OCI-LY7 (cell line): ENCODE measurements at regions not wholly inside any gene's neighbourhood (a gene's known extent, or its start where the extent isn't known, plus 50 kb on each side); places are given as distances from the start of the nearest gene placed in this dataset.

ENCODE experiments used
- BruUV-seq: library from RNA; stranded (reverse); fragments of 400-500 nt; replicated peaks from 2 replicates; lab custom pipeline; 2021; lab: Mats Ljungman, UMichigan
- CTCF ChIA-PET: fragments of 300-600 bp; sonication (Branson Sonifier 250); formaldehyde crosslinking; loops from one replicate; lab custom pipeline; 2022; ENCODE audit warnings: antibody characterized with exemption; ENCODE audit not compliant: unreplicated experiment; lab: Charles Lee
- POLR2A ChIA-PET: fragments of 300-600 bp; sonication (Branson Sonifier 250); formaldehyde crosslinking; loops from one replicate; lab custom pipeline; 2022; ENCODE audit warnings: antibody characterized with exemption; lab: Charles Lee
- DNase-seq: peaks from one replicate; pipeline ENCODE4 v3.0.0-alpha.2; 2015; ENCODE audit warnings: low spot score
- H2AFZ ChIP-seq: fragments of 200-600 bp; sonication (generic), shearing (Covaris generic); 2 replicates; pipeline ENCODE4 v1.6.1; 2014; ENCODE audit warnings: mild to moderate bottlenecking, antibody characterized with exemption, low read length, moderate library complexity
- H3K27ac ChIP-seq: fragments of 200-600 bp; sonication (generic); 2 replicates; pipeline ENCODE4 v1.5.1; 2014; ENCODE audit warnings: mixed run types, low read depth, mild to moderate bottlenecking, moderate library complexity, low read length, inconsistent platforms; ENCODE audit not compliant: poor library complexity, severe bottlenecking
- H3K36me3 ChIP-seq: fragments of 200-600 bp; sonication (generic); 2 replicates; pipeline ENCODE4 v1.6.1; 2014; ENCODE audit warnings: mild to moderate bottlenecking, antibody characterized with exemption, low read length, moderate library complexity, mixed read lengths; ENCODE audit not compliant: insufficient read depth
- H3K4me1 ChIP-seq: fragments of 200-600 bp; sonication (generic); 2 replicates; pipeline ENCODE4 v1.5.1; 2014; ENCODE audit warnings: mild to moderate bottlenecking, low read length; ENCODE audit not compliant: insufficient read depth, poor library complexity, severe bottlenecking
- H3K4me2 ChIP-seq: fragments of 200-600 bp; sonication (generic); 2 replicates; pipeline ENCODE4 v1.6.1; 2014; ENCODE audit warnings: mild to moderate bottlenecking, low read length
- H3K4me3 ChIP-seq: fragments of 200-600 bp; sonication (generic); 2 replicates; pipeline ENCODE4 v1.5.1; 2014; ENCODE audit warnings: mild to moderate bottlenecking, low read depth, low read length; ENCODE audit not compliant: poor library complexity, severe bottlenecking
- H3K79me2 ChIP-seq: fragments of 200-600 bp; sonication (generic); 2 replicates; pipeline ENCODE4 v1.6.1; 2016; ENCODE audit warnings: low read depth, mild to moderate bottlenecking, low read length, moderate library complexity, mixed read lengths; ENCODE audit not compliant: insufficient read depth
- H3K9me2 ChIP-seq: fragments of 200-600 bp; sonication (generic); 2 replicates; pipeline ENCODE4 v1.6.1; 2016; ENCODE audit warnings: mild to moderate bottlenecking, low read length, mixed read lengths; ENCODE audit not compliant: insufficient read depth
- H3K9me3 ChIP-seq: fragments of 200-600 bp; sonication (generic); 2 replicates; pipeline ENCODE4 v1.6.1; 2014; ENCODE audit warnings: mild to moderate bottlenecking, mixed run types, low read length, mixed read lengths
- H4K20me1 ChIP-seq: fragments of 200-600 bp; sonication (generic); 2 replicates; pipeline ENCODE4 v1.6.1; 2014; ENCODE audit warnings: mild to moderate bottlenecking, antibody characterized with exemption, low read length, moderate library complexity, mixed read lengths; ENCODE audit not compliant: insufficient read depth
- EZH2phosphoT487 ChIP-seq: fragments of 200-600 bp; sonication (generic); IDR thresholded peaks from 2 replicates; pipeline ENCODE4 v1.6.1; 2018; ENCODE audit warnings: low read depth, borderline replicate concordance, mild to moderate bottlenecking, mixed run types, antibody characterized with exemption, low read length, moderate library complexity, mixed read lengths
- intact Hi-C: fragments of 100-400 bp; cut with micrococcal nuclease; formaldehyde crosslinking; loops from one replicate; pipeline ENCODE4 v1.10.0; 2022; ENCODE audit not compliant: unreplicated experiment
- TF ChIP-seq, protein P1 (sequence below): fragments of 200-600 bp; sonication (generic); conservative IDR thresholded peaks from 2 replicates; pipeline ENCODE4 v1.5.1; 2014; ENCODE audit warnings: mild to moderate bottlenecking, antibody characterized with exemption, low read length, moderate library complexity, mixed read lengths

GRCh38 chr3:30258426-30259392 is 347.7 kb upstream of the TGFBR2 start:
- H2AFZ ChIP-seq: no peak overlapping the region
- H3K9me2 ChIP-seq: no peaks in the 10 kb centered on the region
- CTCF ChIA-PET: interaction anchor here (0.5 kb wide), 1 partner anchor 104 kb away, joined by 3 read pairs; no protein-coding TSS in a partner anchor
- no peak overlapping the region for H3K4me2 ChIP-seq
- H4K20me1 ChIP-seq: no peaks in the 10 kb centered on the region
- H3K9me3 ChIP-seq: no peaks in the 10 kb centered on the region
- no TSS peak for BruUV-seq
- H3K4me3 ChIP-seq: no peak overlapping the region
- DNase-seq: no peak
- intact Hi-C loops: no loop called here
- no peak for TF ChIP-seq EZH2phosphoT487
- TF ChIP-seq, protein P1, sequence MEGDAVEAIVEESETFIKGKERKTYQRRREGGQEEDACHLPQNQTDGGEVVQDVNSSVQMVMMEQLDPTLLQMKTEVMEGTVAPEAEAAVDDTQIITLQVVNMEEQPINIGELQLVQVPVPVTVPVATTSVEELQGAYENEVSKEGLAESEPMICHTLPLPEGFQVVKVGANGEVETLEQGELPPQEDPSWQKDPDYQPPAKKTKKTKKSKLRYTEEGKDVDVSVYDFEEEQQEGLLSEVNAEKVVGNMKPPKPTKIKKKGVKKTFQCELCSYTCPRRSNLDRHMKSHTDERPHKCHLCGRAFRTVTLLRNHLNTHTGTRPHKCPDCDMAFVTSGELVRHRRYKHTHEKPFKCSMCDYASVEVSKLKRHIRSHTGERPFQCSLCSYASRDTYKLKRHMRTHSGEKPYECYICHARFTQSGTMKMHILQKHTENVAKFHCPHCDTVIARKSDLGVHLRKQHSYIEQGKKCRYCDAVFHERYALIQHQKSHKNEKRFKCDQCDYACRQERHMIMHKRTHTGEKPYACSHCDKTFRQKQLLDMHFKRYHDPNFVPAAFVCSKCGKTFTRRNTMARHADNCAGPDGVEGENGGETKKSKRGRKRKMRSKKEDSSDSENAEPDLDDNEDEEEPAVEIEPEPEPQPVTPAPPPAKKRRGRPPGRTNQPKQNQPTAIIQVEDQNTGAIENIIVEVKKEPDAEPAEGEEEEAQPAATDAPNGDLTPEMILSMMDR: no peak
- H3K4me1 ChIP-seq: no peaks in the 10 kb centered on the region
- H3K36me3 ChIP-seq: no peaks in the 10 kb centered on the region
- no peak overlapping the region for H3K27ac ChIP-seq
- no peaks in the 10 kb centered on the region for H3K79me2 ChIP-seq
- POLR2A ChIA-PET: no interaction called here

- intact Hi-C loops: no loop called here
- ChIA-PET POLR2A (interaction anchor here (1.0 kb wide), 1 partner anchor 18 kb away, joined by 3 read pairs; no protein-coding TSS in a partner anchor), CTCF (no interaction called here)
- no peak overlapping the region for H3K4me2 ChIP-seq
- no peaks in the 10 kb centered on the region for H4K20me1 ChIP-seq
- H2AFZ ChIP-seq: no peak overlapping the region
- no TSS peak for BruUV-seq
- TF ChIP-seq, protein P1: no peak
- no peak for TF ChIP-seq EZH2phosphoT487
- H3K27ac ChIP-seq: no peak overlapping the region
- H3K79me2 ChIP-seq: no peaks in the 10 kb centered on the region
- no peaks in the 10 kb centered on the region for H3K36me3 ChIP-seq
- DNase-seq: no peak
- H3K9me2 ChIP-seq: no peaks in the 10 kb centered on the region
- H3K4me1 ChIP-seq: no peaks in the 10 kb centered on the region
- H3K4me3 ChIP-seq: no peak overlapping the region
- no peaks in the 10 kb centered on the region for H3K9me3 ChIP-seq
These were observed 346.7 kb upstream of the TGFBR2 start for GRCh38 chr3:30259730-30260129.

GRCh38 chr3:30260762-30261161 is 345.6 kb upstream of the TGFBR2 start:
- no peak overlapping the region for H3K27ac ChIP-seq
- no TSS peak for BruUV-seq
- no peak for TF ChIP-seq EZH2phosphoT487
- TF ChIP-seq, protein P1: no peak
- POLR2A ChIA-PET: interaction anchor here (0.9 to 1.0 kb wide), 3 partner anchors 9 to 17 kb away, joined by 3 to 4 read pairs (median 4); no protein-coding TSS in a partner anchor
- no peaks in the 10 kb centered on the region for H3K79me2 ChIP-seq
- no peaks in the 10 kb centered on the region for H3K4me1 ChIP-seq
- H3K36me3 ChIP-seq: no peaks in the 10 kb centered on the region
- no peaks in the 10 kb centered on the region for H3K9me2 ChIP-seq
- H3K4me2 ChIP-seq: no peak overlapping the region
- CTCF ChIA-PET: no interaction called here
- no peak overlapping the region for H3K4me3 ChIP-seq
- H4K20me1 ChIP-seq: no peaks in the 10 kb centered on the region
- H3K9me3 ChIP-seq: no peaks in the 10 kb centered on the region
- no peak for DNase-seq
- intact Hi-C loops: no loop called here
- H2AFZ ChIP-seq: no peak overlapping the region
